ENCODE measurements at regions not wholly inside any gene's neighbourhood (a gene's known extent, or its start where the extent isn't known, plus 50 kb on each side); places are given as distances from the start of the nearest gene placed in this dataset.

DNA sequence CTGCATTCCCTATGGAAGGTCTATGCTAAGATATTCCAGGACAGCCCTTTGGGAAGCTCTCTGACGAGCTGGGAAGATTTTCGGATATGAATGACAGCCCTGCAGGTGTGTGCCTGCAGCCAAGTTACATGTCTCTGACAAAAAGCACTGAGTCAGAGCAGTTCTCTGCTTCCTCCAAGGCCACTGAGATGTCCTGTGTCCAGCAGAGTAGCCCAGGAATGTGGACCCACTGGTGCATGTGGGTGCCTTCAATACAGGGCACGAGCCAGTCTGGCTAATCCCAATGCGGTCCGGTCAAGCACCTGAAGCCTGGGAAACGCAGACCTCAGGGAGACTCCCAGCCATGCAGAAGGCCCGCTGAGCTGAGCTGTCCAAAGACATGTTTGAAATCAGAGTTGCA lies 565.7 kb downstream of the TCERG1L start:
- no peak for ATAC-seq (ENCODE audit: low FRiP score)
- DNase-seq (ENCODE audit: low spot score) = no peak
- TF ChIP-seq, protein P1, sequence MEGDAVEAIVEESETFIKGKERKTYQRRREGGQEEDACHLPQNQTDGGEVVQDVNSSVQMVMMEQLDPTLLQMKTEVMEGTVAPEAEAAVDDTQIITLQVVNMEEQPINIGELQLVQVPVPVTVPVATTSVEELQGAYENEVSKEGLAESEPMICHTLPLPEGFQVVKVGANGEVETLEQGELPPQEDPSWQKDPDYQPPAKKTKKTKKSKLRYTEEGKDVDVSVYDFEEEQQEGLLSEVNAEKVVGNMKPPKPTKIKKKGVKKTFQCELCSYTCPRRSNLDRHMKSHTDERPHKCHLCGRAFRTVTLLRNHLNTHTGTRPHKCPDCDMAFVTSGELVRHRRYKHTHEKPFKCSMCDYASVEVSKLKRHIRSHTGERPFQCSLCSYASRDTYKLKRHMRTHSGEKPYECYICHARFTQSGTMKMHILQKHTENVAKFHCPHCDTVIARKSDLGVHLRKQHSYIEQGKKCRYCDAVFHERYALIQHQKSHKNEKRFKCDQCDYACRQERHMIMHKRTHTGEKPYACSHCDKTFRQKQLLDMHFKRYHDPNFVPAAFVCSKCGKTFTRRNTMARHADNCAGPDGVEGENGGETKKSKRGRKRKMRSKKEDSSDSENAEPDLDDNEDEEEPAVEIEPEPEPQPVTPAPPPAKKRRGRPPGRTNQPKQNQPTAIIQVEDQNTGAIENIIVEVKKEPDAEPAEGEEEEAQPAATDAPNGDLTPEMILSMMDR (IDR thresholded peaks at IDR 0.05) = no peak

DNA sequence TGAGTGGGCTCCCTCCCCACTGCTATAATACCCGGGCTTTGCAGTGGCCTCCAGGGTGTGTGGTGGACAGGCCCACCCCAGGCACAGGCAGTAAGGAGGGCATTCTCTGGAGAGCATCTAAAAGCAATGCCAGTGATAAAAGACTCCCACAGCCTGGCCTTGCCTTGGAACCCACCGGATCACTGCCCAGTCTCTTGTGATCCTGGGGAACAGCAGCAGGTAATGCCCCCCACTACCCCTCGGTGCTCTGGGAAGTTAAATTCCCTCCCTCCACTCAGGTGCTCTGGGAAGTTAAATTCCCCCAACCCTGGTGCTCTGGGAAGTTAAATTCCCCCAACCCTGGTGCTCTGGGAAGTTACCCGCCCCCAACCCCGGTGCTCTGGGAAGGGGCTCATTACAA lies 565.2 kb downstream of the TCERG1L start:
- ATAC-seq (ENCODE audit: low FRiP score) (no peak), DNase-seq (ENCODE audit: low spot score) (no peak)
- TF ChIP-seq, protein P1 (IDR thresholded peaks at IDR 0.05) = no peak

DNA sequence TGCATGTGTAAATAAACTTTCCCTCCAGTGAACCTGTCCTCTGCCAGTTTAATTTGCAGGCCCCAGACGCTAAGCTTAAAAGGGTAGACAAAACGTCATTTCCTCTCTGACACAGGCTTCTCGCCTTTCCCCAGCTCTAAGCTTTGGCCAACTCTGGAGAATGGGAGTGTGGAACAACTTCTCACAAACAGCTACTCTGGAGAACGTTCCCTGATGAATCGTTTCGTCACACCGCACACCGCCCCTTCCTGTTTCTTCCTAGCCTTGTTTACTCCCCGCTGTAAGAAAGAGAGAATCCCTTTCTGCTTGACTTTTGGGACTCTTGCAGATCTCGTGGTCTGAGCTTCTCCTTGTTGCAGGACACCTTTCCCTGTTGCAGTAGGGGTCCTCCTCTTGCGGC lies 564.2 kb downstream of the TCERG1L start:
- no peak for DNase-seq (ENCODE audit: low spot score)
- TF ChIP-seq, protein P1 (IDR thresholded peaks at IDR 0.05) = no peak
- no peak for ATAC-seq (ENCODE audit: low FRiP score)

DNA sequence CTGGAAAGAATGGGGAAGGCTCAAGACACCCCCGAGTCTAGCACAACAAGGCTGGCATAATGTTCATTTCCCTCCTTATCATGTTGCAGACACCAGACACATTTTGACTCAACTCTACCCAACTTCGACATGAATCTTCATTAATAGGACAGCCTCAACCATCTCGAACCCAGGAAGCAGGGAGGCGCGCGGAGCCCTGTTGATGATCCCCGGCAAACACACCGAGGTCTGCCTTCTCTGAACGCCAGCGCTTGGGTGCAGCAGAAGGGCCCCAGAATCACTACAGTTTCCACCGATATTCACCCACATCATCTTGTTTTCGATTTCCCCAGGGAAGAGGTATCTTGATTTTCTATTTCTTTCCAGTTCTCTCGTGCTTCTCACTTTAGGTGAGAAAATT lies 563.6 kb downstream of the TCERG1L start:
- DNase-seq (ENCODE audit: low spot score) (no peak), ATAC-seq (ENCODE audit: low FRiP score) (no peak)
- TF ChIP-seq, protein P1 (IDR thresholded peaks at IDR 0.05) = no peak

DNA sequence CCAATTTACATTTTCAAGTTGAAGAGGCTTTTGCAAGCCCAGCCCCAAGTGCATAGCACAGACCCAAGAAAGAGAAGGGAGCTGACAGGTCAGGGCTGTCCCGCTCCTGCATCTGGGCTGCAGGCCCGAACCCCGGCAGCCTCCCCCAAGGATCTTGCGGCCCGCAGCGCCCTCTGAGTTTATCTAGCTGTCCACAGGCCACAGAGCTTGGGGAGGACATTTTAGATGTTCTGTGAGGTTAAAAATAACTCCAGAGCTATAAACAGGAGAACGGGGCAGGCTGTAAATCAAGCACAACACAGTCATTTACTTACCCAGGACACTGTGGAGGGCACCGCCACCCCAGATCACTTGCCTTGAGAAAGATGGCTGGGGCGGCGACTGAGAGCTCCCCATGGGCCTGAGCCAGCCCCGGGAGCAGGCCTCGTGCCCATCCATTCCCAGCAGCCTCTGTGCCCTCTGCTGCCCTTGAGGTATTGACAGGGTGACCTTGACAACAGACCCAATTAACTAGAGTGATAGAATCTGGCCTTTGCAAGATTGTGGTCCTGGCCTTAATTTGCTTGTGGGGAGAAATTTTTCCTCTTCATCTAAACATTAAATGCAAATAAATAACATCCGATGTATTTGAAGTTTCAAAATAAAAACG lies 563.0 kb downstream of the TCERG1L start:
- DNase-seq (ENCODE audit: low spot score) (no peak), ATAC-seq (ENCODE audit: low FRiP score) (no peak)
- TF ChIP-seq, protein P1 (IDR thresholded peaks at IDR 0.05) = no peak

DNA sequence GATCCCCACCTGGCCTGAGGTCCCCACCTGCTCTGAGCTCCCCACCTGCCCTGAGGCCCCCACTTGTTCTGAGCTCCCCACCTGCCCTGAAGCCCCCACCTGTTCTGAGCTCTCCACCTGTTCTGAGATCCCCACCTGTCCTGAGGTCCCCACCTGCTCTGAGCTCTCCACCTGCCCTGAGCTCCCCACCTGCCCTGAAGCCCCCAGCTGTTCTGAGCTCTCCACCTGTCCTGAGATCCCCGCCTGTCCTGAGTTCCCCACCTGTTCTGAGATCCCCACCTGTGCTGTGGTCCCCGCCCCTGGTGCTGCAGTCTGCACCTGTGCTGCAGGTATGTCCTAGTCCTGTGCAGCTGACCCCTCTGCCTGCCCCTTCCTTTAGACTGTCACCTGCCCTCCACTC lies 561.6 kb downstream of the TCERG1L start:
- ATAC-seq (ENCODE audit: low FRiP score) = no peak
- DNase-seq (ENCODE audit: low spot score) = no peak
- TF ChIP-seq, protein P1 (IDR thresholded peaks at IDR 0.05) = no peak

DNA sequence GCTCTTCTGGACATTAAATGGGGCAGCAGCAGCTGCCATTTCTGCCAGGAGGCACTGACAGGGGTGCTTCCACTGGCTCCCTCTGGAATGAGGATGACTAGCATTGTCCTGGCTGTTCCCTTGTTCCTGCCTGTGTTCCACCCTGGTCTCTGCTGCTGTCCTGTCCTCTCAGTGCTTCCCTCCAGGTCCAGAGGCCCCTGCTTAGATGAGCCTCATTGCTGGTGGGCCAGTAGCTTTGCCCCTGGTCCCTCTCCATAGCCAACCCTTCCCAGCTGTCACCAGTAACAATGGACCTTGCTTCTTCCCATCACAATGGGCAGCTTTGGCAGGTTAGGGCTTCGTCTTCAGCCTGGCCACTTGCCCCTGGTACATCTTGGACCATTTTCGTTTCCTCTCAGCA lies 561.1 kb downstream of the TCERG1L start:
- DNase-seq (ENCODE audit: low spot score) = no peak
- TF ChIP-seq, protein P1 (IDR thresholded peaks at IDR 0.05) = no peak
- ATAC-seq (ENCODE audit: low FRiP score) = no peak
